ENCODE measurements at regions not wholly inside any gene's neighbourhood (a gene's known extent, or its start where the extent isn't known, plus 50 kb on each side); places are given as distances from the start of the nearest gene placed in this dataset.

DNA sequence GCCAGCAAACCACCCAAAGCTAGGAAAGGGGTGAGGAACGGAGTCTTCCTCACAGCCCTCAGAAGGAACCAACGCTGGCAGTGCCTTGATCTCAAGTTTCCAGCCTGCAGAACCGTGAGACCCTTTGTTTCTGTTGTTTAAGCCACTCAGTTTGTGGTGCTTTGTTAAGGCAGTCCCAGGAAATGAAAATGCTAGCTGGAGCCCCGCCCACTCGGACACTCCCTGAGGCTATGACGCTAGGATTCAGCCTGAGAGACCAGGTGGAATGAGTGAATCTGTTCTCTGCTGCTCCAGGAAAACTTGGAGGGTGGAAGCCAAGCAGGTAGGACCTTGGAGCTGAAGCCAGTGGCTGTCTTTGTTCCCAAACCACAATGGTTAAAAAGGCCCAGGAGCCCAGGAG is 196.5 kb upstream of the POU3F1 start:
- no peak for DNase-seq

DNA sequence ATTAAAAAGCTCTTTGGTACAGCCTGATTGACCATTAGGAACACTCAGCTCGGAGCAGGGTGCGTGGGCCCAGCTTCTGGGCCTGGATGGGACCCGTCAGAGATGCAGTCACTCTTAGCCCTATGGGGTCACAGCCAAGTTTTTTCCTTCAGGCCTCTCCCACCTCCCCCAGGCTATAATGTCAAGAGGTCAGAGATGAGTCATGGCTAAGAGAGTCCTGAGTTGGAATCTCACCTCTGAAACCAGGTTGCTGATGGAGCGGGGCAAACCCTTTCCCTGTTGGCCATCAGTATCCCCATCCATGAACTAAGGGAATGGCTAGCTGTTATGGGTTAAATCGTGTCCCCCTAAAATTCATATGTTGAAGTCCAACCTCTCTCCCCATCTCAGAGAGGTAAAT is 195.9 kb upstream of the POU3F1 start:
- no peak for DNase-seq

DNA sequence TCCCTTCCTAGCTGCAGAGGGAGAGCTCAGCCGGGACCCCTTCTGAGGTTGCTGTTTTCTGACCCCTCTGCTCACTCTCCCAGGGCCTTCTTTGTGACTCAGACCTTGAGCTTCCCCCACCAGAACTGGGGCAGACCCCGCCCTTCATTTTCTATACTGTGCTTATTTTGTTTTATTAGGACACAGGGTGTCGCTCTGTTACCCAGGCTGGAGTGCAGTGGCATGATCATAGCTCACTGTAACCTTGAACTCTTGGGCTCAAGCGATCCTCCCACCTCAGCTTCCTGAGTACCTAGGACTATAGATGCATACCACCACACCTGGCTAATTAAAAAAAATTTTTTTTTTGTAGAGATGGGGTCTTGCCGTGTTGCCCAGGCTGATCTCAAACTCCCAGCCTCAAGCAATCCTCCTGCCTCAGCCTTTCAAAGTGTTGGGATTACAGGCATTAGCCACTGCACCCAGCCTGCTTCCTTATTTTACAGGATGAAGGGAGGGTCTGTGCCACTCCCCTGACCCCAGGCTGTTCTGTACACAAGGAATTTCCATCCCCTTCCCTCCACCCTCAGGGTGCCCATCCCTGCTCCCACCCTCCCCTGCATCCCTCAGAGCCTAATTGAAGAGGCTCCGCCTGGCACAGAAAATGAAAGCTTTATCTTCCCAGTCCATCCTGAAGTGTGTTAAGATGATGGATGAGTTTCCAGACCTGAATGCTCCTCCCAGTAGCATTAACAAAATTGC is 195.2 kb upstream of the POU3F1 start:
- DNase-seq: no peak

- no peak for DNase-seq
Measured at GRCh38 chr1:38240618-38241017, 194.0 kb upstream of the POU3F1 start.

DNA sequence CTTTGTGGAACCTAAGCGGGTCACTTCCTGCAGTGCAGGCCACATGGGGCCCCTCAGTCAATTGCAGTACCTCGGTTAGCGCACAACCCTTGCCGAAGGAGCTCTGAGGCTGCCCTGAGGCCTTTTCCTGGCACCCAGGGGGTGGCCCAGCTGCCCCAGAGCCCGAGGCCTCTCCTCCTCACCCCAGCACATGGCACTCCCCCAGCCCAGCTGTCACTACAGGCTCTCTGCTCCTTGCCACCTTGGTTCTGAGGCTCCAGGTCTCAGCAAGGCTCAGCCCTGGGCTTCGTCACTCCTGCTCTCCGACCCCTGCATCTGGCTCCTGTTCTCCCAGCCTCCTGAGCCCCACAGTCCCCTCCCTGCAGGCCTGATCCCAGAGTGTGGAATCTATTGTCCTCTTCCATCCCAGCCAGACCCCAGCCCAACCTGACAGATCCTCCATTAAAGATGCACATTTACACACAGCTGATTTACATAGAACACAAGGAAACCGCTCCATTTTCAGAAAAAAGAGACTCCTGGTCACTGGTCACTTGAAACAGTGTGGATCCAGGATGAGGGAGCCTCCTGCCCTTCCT is 192.8 kb upstream of the POU3F1 start:
- no peak for DNase-seq

- no peak for DNase-seq
Measured at GRCh38 chr1:38238294-38238693, 191.7 kb upstream of the POU3F1 start.

DNA sequence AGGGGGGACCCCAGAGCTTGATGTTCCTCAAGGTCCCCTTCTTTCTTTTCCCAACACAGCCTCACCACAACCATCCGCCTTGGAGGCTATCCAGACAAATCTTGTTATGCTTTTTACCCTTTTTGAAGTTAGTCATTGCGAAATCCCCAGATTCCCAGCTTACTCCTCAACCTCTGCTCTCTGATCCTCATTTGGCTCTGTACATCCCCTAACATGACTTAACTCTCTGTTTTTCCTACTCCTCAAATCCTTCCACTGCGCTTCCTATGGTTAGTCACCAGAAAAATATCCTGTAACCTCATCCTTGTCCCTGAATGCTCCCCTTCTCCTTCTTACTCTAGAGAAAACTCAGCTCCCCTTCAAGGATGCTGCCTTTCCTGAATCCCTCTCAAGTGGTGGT is 189.1 kb upstream of the POU3F1 start:
- no peak for DNase-seq

DNA sequence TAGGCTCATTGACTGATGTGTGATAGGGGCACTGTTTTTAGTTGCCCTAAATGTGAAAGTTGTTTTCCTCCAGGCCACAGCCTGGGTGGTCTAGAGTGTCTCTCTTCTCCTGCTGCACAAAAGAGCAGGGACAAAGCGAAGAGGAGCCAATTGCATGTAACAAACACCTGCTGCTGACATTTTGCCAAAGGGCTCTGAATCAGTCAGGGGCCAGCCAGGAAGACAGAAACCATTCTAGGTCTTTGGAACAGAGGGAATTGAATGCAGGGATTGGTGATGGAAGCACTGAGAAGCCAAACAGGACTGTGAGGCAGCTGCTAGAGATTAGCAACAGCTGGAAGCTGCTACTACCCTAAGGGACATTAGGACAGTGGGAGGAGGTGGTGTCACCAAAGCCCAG is 185.3 kb upstream of the POU3F1 start:
- DNase-seq: no peak

GRCh38 chr1:38228718-38229117 is 182.1 kb upstream of the POU3F1 start:
- DNase-seq: no peak

- no peak for DNase-seq
Measured at GRCh38 chr1:38225745-38226144, 179.2 kb upstream of the POU3F1 start.

DNA sequence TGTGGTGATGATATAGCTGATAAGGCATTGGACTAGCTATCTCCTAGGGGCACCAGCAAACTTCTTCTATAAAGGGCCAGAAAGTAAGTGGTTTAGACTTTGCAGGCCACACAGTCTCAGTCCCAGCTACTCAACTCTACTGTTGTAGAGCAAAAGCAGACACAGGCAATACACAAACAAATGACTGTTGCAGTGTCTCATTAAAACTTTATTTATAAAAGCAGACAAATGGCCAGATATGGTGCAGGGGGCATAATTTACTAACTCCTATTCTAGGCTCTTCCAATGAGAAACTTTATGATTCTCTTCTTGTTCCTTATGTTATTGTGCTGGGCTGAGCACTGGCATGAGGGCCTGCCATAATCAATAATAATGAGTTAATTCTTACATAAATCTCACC is 176.8 kb upstream of the POU3F1 start:
- no peak for DNase-seq

- DNase-seq: no peak
Measured at GRCh38 chr1:38222891-38223290, 176.3 kb upstream of the POU3F1 start.

DNA sequence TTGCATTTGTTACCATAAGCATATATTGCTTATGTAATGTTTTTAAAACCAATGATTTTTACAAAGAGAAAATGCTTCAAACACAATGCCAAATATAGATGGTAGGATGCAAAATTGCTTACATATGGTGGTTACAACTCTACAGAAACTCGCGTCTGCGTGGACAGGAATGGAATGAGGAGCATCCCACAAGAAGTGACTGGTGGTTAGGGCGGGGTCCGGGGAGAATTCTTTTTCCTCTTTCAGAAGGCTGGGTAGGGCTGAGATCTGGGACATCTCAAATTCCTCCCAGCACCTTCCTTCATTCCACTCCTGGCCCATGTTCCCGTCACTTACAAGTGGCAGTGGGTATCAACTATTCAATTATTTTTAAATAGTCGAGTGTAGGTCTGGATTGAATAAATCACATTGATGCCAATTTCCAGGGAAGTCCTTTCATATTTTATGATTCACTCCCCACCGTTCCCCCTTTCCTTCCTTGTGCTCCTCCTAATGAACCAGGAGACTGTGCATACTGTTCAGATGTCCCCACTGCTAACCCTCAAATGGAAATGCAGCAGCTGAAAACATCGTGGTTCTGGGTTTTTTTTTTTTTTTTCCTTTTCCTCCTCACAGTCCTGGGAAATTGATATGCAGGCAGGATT is 174.5 kb upstream of the POU3F1 start:
- DNase-seq: no peak

GRCh38 chr1:38217316-38217715 is 170.7 kb upstream of the POU3F1 start:
- no peak for DNase-seq

GRCh38 chr1:38213646-38214434 is 167.2 kb upstream of the POU3F1 start:
- DNase-seq: peak; percentile 4

DNA sequence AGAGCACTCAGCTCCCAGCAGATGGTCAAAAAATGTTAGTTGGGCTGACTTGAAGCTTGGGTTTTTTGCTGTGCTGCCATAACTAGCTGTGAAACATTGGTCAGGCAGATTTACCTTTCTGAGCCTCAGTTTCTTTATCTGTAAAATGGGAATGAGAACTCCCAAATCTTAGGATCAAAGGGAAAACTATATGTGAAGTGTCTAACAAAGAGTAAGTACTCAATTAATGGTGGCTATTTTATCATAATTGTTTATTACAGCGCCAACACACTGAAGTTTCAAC is 164.2 kb upstream of the POU3F1 start:
- DNase-seq: no peak

- DNase-seq: no peak
Measured at GRCh38 chr1:38210021-38210894, 163.7 kb upstream of the POU3F1 start.

GRCh38 chr1:38208716-38209632 is 162.4 kb upstream of the POU3F1 start:
- no peak for DNase-seq

GRCh38 chr1:38207906-38208305 is 161.3 kb upstream of the POU3F1 start:
- DNase-seq: no peak

DNA sequence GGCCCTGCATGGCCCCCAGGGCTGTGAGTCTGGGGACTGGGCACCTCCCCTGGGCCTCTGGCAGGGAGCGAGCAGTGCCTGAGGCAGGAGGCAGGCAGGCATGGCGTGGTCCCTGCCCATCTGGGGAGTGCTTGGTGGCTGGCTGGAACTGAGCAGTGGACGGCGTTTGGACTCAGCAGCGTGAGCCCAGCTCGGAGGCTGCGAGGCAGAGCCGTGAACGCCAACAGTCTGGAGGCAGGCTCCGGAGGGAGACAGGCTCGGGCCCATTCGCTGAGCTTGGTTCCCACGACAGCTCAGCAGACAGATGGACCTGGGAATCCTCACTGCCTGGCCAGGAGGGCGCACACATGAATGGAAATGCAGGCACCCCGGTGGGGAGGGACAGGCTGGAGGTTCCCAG is 160.7 kb upstream of the POU3F1 start:
- no peak for DNase-seq

- no peak for DNase-seq
Measured at GRCh38 chr1:38204698-38205097, 158.1 kb upstream of the POU3F1 start.

- no peak for DNase-seq
Measured at GRCh38 chr1:38203441-38203840, 156.8 kb upstream of the POU3F1 start.
